Glutamatergic neuron (in vitro differentiated cells): ENCODE measurements at regions not wholly inside any gene's neighbourhood (a gene's known extent, or its start where the extent isn't known, plus 50 kb on each side); places are given as distances from the start of the nearest gene placed in this dataset.

Experiments used
- DNase-seq: peaks from one replicate; pipeline ENCODE4 v3.0.0; 2022
- H3K27ac Mint-ChIP-seq: one replicate; pipeline ENCODE4 v1.8.0; 2020; ENCODE audit warnings: mild to moderate bottlenecking, mixed read lengths, inconsistent platforms; ENCODE audit not compliant: unreplicated experiment
- H3K27me3 Mint-ChIP-seq: one replicate; pipeline ENCODE4 v1.8.0; 2020; ENCODE audit warnings: mild to moderate bottlenecking, moderate library complexity, mixed read lengths, inconsistent platforms; ENCODE audit not compliant: unreplicated experiment
- H3K36me3 Mint-ChIP-seq: one replicate; pipeline ENCODE4 v1.8.0; 2020; ENCODE audit warnings: mild to moderate bottlenecking, mixed read lengths, inconsistent platforms; ENCODE audit not compliant: unreplicated experiment
- H3K4me1 Mint-ChIP-seq: one replicate; pipeline ENCODE4 v1.8.0; 2020; ENCODE audit warnings: mild to moderate bottlenecking, low read depth, mixed read lengths, inconsistent platforms; ENCODE audit not compliant: unreplicated experiment
- H3K4me3 Mint-ChIP-seq: one replicate; pipeline ENCODE4 v1.8.0; 2020; ENCODE audit warnings: mild to moderate bottlenecking, mixed read lengths, inconsistent platforms; ENCODE audit not compliant: unreplicated experiment
- H3K9me3 Mint-ChIP-seq: one replicate; pipeline ENCODE4 v1.8.0; 2020; ENCODE audit warnings: mild to moderate bottlenecking, moderate library complexity, mixed read lengths, inconsistent platforms; ENCODE audit not compliant: unreplicated experiment
- TF ChIP-seq, protein P1 (sequence below): fragments of 200-600 bp; sonication (generic); IDR thresholded peaks from one replicate; pipeline ENCODE4 v1.5.0; 2021; ENCODE audit not compliant: partially characterized antibody, unreplicated experiment

- Mint-ChIP-seq H3K36me3 (no peaks in the 10 kb centered on the region), H3K27ac (no peak overlapping the region)
- TF ChIP-seq, protein P1, sequence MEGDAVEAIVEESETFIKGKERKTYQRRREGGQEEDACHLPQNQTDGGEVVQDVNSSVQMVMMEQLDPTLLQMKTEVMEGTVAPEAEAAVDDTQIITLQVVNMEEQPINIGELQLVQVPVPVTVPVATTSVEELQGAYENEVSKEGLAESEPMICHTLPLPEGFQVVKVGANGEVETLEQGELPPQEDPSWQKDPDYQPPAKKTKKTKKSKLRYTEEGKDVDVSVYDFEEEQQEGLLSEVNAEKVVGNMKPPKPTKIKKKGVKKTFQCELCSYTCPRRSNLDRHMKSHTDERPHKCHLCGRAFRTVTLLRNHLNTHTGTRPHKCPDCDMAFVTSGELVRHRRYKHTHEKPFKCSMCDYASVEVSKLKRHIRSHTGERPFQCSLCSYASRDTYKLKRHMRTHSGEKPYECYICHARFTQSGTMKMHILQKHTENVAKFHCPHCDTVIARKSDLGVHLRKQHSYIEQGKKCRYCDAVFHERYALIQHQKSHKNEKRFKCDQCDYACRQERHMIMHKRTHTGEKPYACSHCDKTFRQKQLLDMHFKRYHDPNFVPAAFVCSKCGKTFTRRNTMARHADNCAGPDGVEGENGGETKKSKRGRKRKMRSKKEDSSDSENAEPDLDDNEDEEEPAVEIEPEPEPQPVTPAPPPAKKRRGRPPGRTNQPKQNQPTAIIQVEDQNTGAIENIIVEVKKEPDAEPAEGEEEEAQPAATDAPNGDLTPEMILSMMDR = no peak
Observed at GRCh38 chr4:149269835-149270234, 545.8 kb downstream of the IQCM start.

DNA sequence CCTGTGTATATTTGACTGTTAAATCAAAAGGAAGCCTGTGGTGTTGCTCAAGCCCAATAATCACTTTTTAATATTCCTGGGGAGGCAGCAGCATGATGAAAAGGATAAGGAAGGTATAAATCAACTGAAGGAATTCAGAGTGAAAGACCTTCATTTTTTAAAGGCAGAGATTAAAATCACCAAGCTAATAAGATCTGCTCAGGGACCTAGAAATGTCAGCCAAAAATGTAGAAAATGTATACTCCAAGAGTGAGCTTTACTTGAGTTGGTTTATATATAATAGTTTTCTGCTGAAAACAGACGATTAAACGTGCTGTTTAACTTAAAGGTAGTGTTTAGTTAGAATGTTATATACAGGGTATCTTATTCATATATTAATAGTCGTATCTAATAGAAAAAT, 549.3 kb downstream of the IQCM start:
- Mint-ChIP-seq H3K27me3 (no peaks in the 10 kb centered on the region), H3K4me3 (no peak overlapping the region), H3K36me3 (no peaks in the 10 kb centered on the region), H3K9me3 (no peaks in the 10 kb centered on the region), H3K27ac (no peak overlapping the region), H3K4me1 (no peaks in the 10 kb centered on the region)
- no peak for DNase-seq
- TF ChIP-seq, protein P1 = no peak

More at GRCh38 chr4:149269835-149270234, 545.8 kb downstream of the IQCM start:
- no peaks in the 10 kb centered on the region for H3K27me3 Mint-ChIP-seq
- H3K4me3 Mint-ChIP-seq = no peak overlapping the region
- H3K4me1 Mint-ChIP-seq = no peaks in the 10 kb centered on the region
- no peaks in the 10 kb centered on the region for H3K9me3 Mint-ChIP-seq
- no peak for DNase-seq

DNA sequence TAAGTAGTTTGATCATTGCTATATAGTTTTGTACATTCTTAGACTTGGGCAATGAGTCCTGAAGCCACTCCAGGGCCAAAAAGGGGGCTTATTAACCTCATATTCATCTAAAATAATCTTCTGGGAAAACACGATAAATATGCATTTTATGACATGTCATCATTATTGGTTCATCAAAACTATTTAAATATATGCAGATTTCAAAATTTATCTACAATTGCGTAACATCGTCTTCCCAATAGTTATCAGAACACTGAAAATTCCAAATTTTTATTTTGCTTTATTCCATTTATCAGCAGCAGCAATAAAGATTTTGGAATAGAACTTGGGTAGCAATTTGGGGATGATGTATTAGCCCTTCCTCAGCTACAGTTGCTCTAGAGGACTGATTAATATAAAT, 550.0 kb downstream of the IQCM start:
- DNase-seq = no peak
- Mint-ChIP-seq H3K27me3 (no peaks in the 10 kb centered on the region), H3K4me1 (no peaks in the 10 kb centered on the region), H3K27ac (no peak overlapping the region), H3K36me3 (no peaks in the 10 kb centered on the region), H3K9me3 (no peaks in the 10 kb centered on the region), H3K4me3 (no peak overlapping the region)
- TF ChIP-seq, protein P1 = no peak

GRCh38 chr4:149264093-149264733, 551.4 kb downstream of the IQCM start:
- Mint-ChIP-seq H3K9me3 (no peaks in the 10 kb centered on the region), H3K27me3 (no peaks in the 10 kb centered on the region), H3K4me3 (no peak overlapping the region), H3K27ac (no peak overlapping the region), H3K36me3 (no peaks in the 10 kb centered on the region), H3K4me1 (no peaks in the 10 kb centered on the region)
- DNase-seq = peak; percentile 40
- TF ChIP-seq, protein P1 = peak; percentile 74

DNA sequence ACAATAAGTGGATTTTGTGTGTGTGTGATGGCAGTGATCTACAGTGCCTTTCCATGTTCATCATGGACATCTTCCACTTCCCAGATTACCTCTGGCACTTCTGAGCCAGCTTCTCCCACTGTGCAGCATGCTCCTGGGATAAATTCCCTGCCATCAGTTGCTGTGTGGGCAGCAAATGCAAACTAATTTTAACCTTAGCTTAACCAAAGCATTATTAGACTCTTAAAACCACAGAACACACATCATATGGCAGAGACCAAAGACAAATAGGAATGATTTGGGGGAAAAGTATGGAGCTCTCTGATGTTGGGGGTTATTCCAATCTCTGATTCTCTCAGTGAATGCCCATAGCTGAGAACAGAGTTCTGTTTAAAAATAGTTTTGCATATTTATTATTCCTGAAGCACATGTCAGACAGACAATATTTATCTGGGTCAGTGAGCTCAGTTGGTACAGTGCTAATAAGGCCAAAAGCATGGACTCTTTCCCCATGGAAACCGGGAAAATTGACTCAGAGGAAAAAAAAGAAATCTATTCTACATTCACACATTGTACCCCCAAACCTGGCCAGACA, 567.4 kb downstream of the IQCM start:
- TF ChIP-seq, protein P1 = no peak
- no peak for DNase-seq
- no peak overlapping the region for H3K4me3 Mint-ChIP-seq
- no peaks in the 10 kb centered on the region for H3K27me3 Mint-ChIP-seq
- H3K27ac Mint-ChIP-seq = no peak overlapping the region
- no peaks in the 10 kb centered on the region for H3K9me3 Mint-ChIP-seq
- H3K4me1 Mint-ChIP-seq = no peaks in the 10 kb centered on the region
- no peaks in the 10 kb centered on the region for H3K36me3 Mint-ChIP-seq
